ENCODE measurements at regions not wholly inside any gene's neighbourhood (a gene's known extent, or its start where the extent isn't known, plus 50 kb on each side); places are given as distances from the start of the nearest gene placed in this dataset.
"Not testable (repeated sequence)": the region's sequence is repeated elsewhere in the genome, so short reads cannot be mapped to it uniquely, and the experiment has no call there.

GRCh38 chr4:14340321-14340720, 662.0 kb upstream of the CPEB2 start:
- no peak for DNase-seq
- intact Hi-C loops (cut with DNase I), result no loop called here

GRCh38 chr4:14343961-14344360, 658.3 kb upstream of the CPEB2 start:
- DNase-seq, result no peak
- intact Hi-C loops (cut with DNase I), result no loop called here

GRCh38 chr4:14345356-14345775, 656.9 kb upstream of the CPEB2 start:
- peak in 4 of 42 donors; percentile 25 to 47 (median 38) for DNase-seq
- intact Hi-C loops (cut with DNase I), result no loop called here

- intact Hi-C loops (cut with DNase I), result no loop called here
- peak in 3 of 42 donors; percentile 8 to 19 (median 18) for DNase-seq
These were observed 654.8 kb upstream of the CPEB2 start for GRCh38 chr4:14347526-14347925.

- intact Hi-C loops (cut with DNase I), result no loop called here
- no peak for DNase-seq
These were observed 653.8 kb upstream of the CPEB2 start for GRCh38 chr4:14348506-14348905.

GRCh38 chr4:14358544-14359160, 643.6 kb upstream of the CPEB2 start:
- DNase-seq; intact Hi-C loops (cut with DNase I): not testable (repeated sequence)

GRCh38 chr4:14359991-14360390, 642.3 kb upstream of the CPEB2 start:
- DNase-seq, result no peak
- intact Hi-C loops (cut with DNase I), result no loop called here

GRCh38 chr4:14361084-14361483, 641.2 kb upstream of the CPEB2 start:
- intact Hi-C loops (cut with DNase I), result no loop called here
- DNase-seq, result no peak

GRCh38 chr4:14362385-14362784, 639.9 kb upstream of the CPEB2 start:
- intact Hi-C loops (cut with DNase I), result no loop called here
- DNase-seq, result no peak

GRCh38 chr4:14364953-14365536, 637.2 kb upstream of the CPEB2 start:
- no peak for DNase-seq
- intact Hi-C loops (cut with DNase I), result no loop called here

GRCh38 chr4:14368391-14368790, 633.9 kb upstream of the CPEB2 start:
- intact Hi-C loops (cut with DNase I), result no loop called here
- peak in 20 of 42 donors; percentile 9 to 52 (median 24) for DNase-seq

GRCh38 chr4:14371131-14371530, 631.1 kb upstream of the CPEB2 start:
- intact Hi-C loops (cut with DNase I), result no loop called here
- no peak for DNase-seq

GRCh38 chr4:14375816-14376215, 626.5 kb upstream of the CPEB2 start:
- intact Hi-C loops (cut with DNase I), result no loop called here
- no peak for DNase-seq

- no peak for DNase-seq
- intact Hi-C loops (cut with DNase I), result no loop called here
These were observed 623.1 kb upstream of the CPEB2 start for GRCh38 chr4:14379183-14379582.

- no peak for DNase-seq
- intact Hi-C loops (cut with DNase I), result no loop called here
These were observed 618.6 kb upstream of the CPEB2 start for GRCh38 chr4:14383652-14384051.

GRCh38 chr4:14384824-14385223, 617.5 kb upstream of the CPEB2 start:
- no peak for DNase-seq
- intact Hi-C loops (cut with DNase I), result no loop called here

GRCh38 chr4:14386196-14386595, 616.1 kb upstream of the CPEB2 start:
- no peak for DNase-seq
- intact Hi-C loops (cut with DNase I), result no loop called here

GRCh38 chr4:14387647-14388046, 614.6 kb upstream of the CPEB2 start:
- no peak for DNase-seq
- intact Hi-C loops (cut with DNase I), result no loop called here

- no peak for DNase-seq
- intact Hi-C loops (cut with DNase I), result no loop called here
These were observed 609.9 kb upstream of the CPEB2 start for GRCh38 chr4:14392378-14392777.

GRCh38 chr4:14396183-14396582, 606.1 kb upstream of the CPEB2 start:
- DNase-seq, result no peak
- intact Hi-C loops (cut with DNase I), result no loop called here

GRCh38 chr4:14399848-14400247, 602.4 kb upstream of the CPEB2 start:
- no peak for DNase-seq
- intact Hi-C loops (cut with DNase I), result no loop called here
